Colonic mucosa (tissue), 4 donors: ENCODE measurements at regions not wholly inside any gene's neighbourhood (a gene's known extent, or its start where the extent isn't known, plus 50 kb on each side); places are given as distances from the start of the nearest gene placed in this dataset.

Experiments used
- DNase-seq: peaks from one replicate; pipeline ENCODE4 v3.0.0-alpha.2; 2020
- H3K27ac ChIP-seq: fragments of 200-600 bp; one replicate; pipeline ENCODE4 v1.8.0; 2021
- H3K27me3 ChIP-seq: fragments of 200-600 bp; one replicate; pipeline ENCODE4 v1.8.0; 2021
- H3K36me3 ChIP-seq: fragments of 200-600 bp; one replicate; pipeline ENCODE4 v1.8.0; 2021
- H3K4me1 ChIP-seq: fragments of 200-600 bp; one replicate; pipeline ENCODE4 v1.8.0; 2021; ENCODE audit warnings: mild to moderate bottlenecking
- H3K4me3 ChIP-seq: fragments of 200-600 bp; one replicate; pipeline ENCODE4 v1.8.0; 2021
- H3K9ac ChIP-seq, 2 donors: one replicate each; pipeline ENCODE4 v1.7.0; 2013; ENCODE audit warnings: control low read depth in 2 of 2, low read depth in 2 of 2, low read length in 2 of 2
- H3K9me3 ChIP-seq: fragments of 200-600 bp; one replicate; pipeline ENCODE4 v1.8.0; 2021
- intact Hi-C: fragments of 100-400 bp; cut with DNase I; formaldehyde crosslinking; loops from one replicate; pipeline ENCODE4 v1.14.1; 2022
- TF ChIP-seq, protein P1 (sequence below): fragments of 200-600 bp; IDR thresholded peaks from one replicate; pipeline ENCODE4 v1.8.0; 2022; ENCODE audit warnings: antibody characterized with exemption, mild to moderate bottlenecking
- donor health status: healthy.
- donor health status: DM: no; HTN: no; CAD: no.
- donor health status: DM: no; HTN: no; CAD: no.

- intact Hi-C loops: no loop called here
Measured at GRCh38 chrX:5397409-5397808, 831.3 kb downstream of the NLGN4X start.

GRCh38 chrX:5390376-5390775 is 838.3 kb downstream of the NLGN4X start:
- no peaks in the 10 kb centered on the region for H3K4me1 ChIP-seq
- TF ChIP-seq, protein P1, sequence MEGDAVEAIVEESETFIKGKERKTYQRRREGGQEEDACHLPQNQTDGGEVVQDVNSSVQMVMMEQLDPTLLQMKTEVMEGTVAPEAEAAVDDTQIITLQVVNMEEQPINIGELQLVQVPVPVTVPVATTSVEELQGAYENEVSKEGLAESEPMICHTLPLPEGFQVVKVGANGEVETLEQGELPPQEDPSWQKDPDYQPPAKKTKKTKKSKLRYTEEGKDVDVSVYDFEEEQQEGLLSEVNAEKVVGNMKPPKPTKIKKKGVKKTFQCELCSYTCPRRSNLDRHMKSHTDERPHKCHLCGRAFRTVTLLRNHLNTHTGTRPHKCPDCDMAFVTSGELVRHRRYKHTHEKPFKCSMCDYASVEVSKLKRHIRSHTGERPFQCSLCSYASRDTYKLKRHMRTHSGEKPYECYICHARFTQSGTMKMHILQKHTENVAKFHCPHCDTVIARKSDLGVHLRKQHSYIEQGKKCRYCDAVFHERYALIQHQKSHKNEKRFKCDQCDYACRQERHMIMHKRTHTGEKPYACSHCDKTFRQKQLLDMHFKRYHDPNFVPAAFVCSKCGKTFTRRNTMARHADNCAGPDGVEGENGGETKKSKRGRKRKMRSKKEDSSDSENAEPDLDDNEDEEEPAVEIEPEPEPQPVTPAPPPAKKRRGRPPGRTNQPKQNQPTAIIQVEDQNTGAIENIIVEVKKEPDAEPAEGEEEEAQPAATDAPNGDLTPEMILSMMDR: no peak
- H3K36me3 ChIP-seq: no peaks in the 10 kb centered on the region
- intact Hi-C loops: no loop called here
- H3K9ac ChIP-seq: no peak overlapping the region
- no peaks in the 10 kb centered on the region for H3K27me3 ChIP-seq
- no peak overlapping the region for H3K4me3 ChIP-seq
- H3K27ac ChIP-seq: no peak overlapping the region
- H3K9me3 ChIP-seq: no peaks in the 10 kb centered on the region
- DNase-seq: no peak

More at GRCh38 chrX:5397409-5397808, 831.3 kb downstream of the NLGN4X start:
- no peak overlapping the region for H3K4me3 ChIP-seq
- H3K9me3 ChIP-seq: no peaks in the 10 kb centered on the region
- H3K27ac ChIP-seq: no peak overlapping the region
- no peak for DNase-seq
- no peak overlapping the region for H3K9ac ChIP-seq
- no peaks in the 10 kb centered on the region for H3K4me1 ChIP-seq
- TF ChIP-seq, protein P1: no peak
- H3K36me3 ChIP-seq: no peaks in the 10 kb centered on the region
- H3K27me3 ChIP-seq: no peaks in the 10 kb centered on the region

- H3K27me3 ChIP-seq: no peaks in the 10 kb centered on the region
- no peak for DNase-seq
- no peak overlapping the region for H3K9ac ChIP-seq
- no peaks in the 10 kb centered on the region for H3K9me3 ChIP-seq
- H3K27ac ChIP-seq: no peak overlapping the region
- no peaks in the 10 kb centered on the region for H3K36me3 ChIP-seq
- no peak overlapping the region for H3K4me3 ChIP-seq
- no peaks in the 10 kb centered on the region for H3K4me1 ChIP-seq
- TF ChIP-seq, protein P1: no peak
- intact Hi-C loops: no loop called here
Measured at GRCh38 chrX:5388087-5388486, 840.6 kb downstream of the NLGN4X start.

DNA sequence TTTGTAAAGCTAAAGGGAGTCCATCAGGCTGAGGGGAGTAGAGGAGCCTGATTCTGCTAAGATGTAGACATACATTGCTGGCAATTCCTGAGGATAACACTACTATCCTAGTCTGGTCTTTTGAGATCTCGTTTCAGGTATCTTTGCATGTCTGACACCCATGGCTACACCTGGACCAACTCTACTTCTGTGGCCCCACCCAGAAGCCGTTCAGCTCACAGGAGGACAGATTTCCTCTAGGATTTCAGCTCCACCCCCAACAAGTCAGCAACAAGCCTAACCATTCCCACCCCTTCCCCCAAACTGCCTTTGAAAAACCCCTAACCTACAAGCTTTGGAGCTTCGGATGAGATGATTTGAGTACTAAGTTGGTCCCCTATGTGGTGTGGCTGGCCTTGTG is 848.2 kb downstream of the NLGN4X start:
- intact Hi-C loops: no loop called here
- Histone ChIP-seq H3K27ac (no peak overlapping the region), H3K9ac (no peak overlapping the region), H3K4me3 (no peak overlapping the region), H3K4me1 (no peaks in the 10 kb centered on the region), H3K27me3 (no peaks in the 10 kb centered on the region), H3K9me3 (no peaks in the 10 kb centered on the region), H3K36me3 (no peaks in the 10 kb centered on the region)
- DNase-seq: no peak
- TF ChIP-seq, protein P1: no peak

DNA sequence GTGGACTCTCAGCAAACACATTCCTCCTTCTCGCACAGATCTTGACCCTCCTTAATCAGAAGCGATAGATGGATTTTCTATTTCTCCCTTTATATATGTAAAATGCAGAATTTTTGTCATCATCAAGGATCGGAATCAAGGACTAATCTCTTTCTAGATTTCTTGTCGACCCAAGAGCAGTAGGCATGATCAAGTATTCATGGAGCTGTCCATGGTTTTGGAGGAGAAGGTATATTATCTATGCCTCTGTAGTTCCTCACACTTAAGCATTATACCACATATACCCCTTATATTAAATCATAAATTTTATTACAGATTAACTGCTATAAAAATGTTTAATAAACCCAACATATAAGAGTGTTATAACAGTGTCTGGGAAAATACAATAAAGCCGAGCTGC is 886.8 kb downstream of the NLGN4X start:
- TF ChIP-seq, protein P1: no peak
- DNase-seq: no peak
- intact Hi-C loops: no loop called here
- H3K36me3 ChIP-seq: no peaks in the 10 kb centered on the region
- H3K4me3 ChIP-seq: no peak overlapping the region
- no peaks in the 10 kb centered on the region for H3K4me1 ChIP-seq
- no peaks in the 10 kb centered on the region for H3K9me3 ChIP-seq
- no peaks in the 10 kb centered on the region for H3K27me3 ChIP-seq
- no peak overlapping the region for H3K27ac ChIP-seq
- H3K9ac ChIP-seq: no peak overlapping the region

GRCh38 chrX:5337160-5337559 is 891.5 kb downstream of the NLGN4X start:
- no peaks in the 10 kb centered on the region for H3K9me3 ChIP-seq
- H3K27ac ChIP-seq: no peak overlapping the region
- no peaks in the 10 kb centered on the region for H3K4me1 ChIP-seq
- TF ChIP-seq, protein P1: no peak
- DNase-seq: no peak
- no peaks in the 10 kb centered on the region for H3K36me3 ChIP-seq
- H3K9ac ChIP-seq: no peak overlapping the region
- H3K27me3 ChIP-seq: no peaks in the 10 kb centered on the region
- H3K4me3 ChIP-seq: no peak overlapping the region
- intact Hi-C loops: no loop called here
